HCT116 (cell line): ENCODE measurements at regions not wholly inside any gene's neighbourhood (a gene's known extent, or its start where the extent isn't known, plus 50 kb on each side); places are given as distances from the start of the nearest gene placed in this dataset.
A peak's percentile ranks its signal among the peaks of the same experiment; 100 is the strongest.

Experiments used
- ATAC-seq: fragments of 200-7000 bp; cut with Tn5 transposase; 2 replicates; pipeline ENCODE4 v1.9.1; 2020; ENCODE audit warnings: mild to moderate bottlenecking, moderate library complexity
- BruUV-seq: library from RNA; stranded (reverse); fragments of 400-500 nt; replicated peaks from 2 replicates; lab custom pipeline; 2021; lab: Mats Ljungman, UMichigan
- CTCF ChIA-PET: fragments of 300-600 bp; sonication (Branson Sonifier 250); formaldehyde crosslinking; loops from one replicate; lab custom pipeline; 2021; ENCODE audit warnings: antibody characterized with exemption; lab: Charles Lee
- POLR2A ChIA-PET: fragments of 300-600, 350-600 bp; sonication (Branson Sonifier 250); formaldehyde crosslinking; loops from one replicate; lab custom pipeline; 2021; ENCODE audit warnings: antibody characterized with exemption; lab: Charles Lee
- RAD21 ChIA-PET, 2 experiments: fragments of 300-600 bp; sonication (Branson Sonifier 250); formaldehyde crosslinking; loops; one replicate each; lab custom pipeline; 2023; ENCODE audit warnings: low total read pairs in 2 of 2; ENCODE audit not compliant: uncharacterized antibody in 2 of 2, unreplicated experiment in 2 of 2, low non-redundant PET in 1 of 2; lab: Charles Lee
- DNase-seq: peaks from one replicate; pipeline ENCODE4 v3.0.0-alpha.2; 2010; ENCODE audit warnings: low read depth, low spot score
- H2AFZ ChIP-seq: fragments of 200-600 bp; shearing (Covaris generic), sonication (generic); 2 replicates; pipeline ENCODE4 v1.6.1; 2017; ENCODE audit warnings: low read depth, mixed run types, mixed read lengths, antibody characterized with exemption, low read length; ENCODE audit not compliant: poor library complexity, severe bottlenecking
- H3K27ac ChIP-seq: 2 replicates; pipeline ENCODE4 v1.5.1; 2012; ENCODE audit warnings: low read depth, low read length
- H3K27me3 ChIP-seq: fragments of 200-600 bp; sonication (generic); 2 replicates; pipeline ENCODE4 v1.6.1; 2016; ENCODE audit warnings: mixed run types, low read length, mixed read lengths; ENCODE audit not compliant: insufficient read depth
- H3K36me3 ChIP-seq, 2 experiments: fragments of 200-500 bp in 1 of 2; fragments of 200-600 bp in 1 of 2; sonication (Bioruptor generic) in 1 of 2; sonication (generic) in 1 of 2; 2 replicates each; pipeline versions ENCODE4 v1.5.1 to v1.6.1; 2014 to 2016; ENCODE audit warnings: low read length in 2 of 2, inconsistent platforms in 1 of 2, mixed read lengths in 1 of 2, mixed run types in 1 of 2; ENCODE audit not compliant: insufficient read depth in 2 of 2, control insufficient read depth in 1 of 2
- H3K4me1 ChIP-seq, 2 experiments: fragments of 200-600 bp in 1 of 2; sonication (generic) in 1 of 2; 2 replicates each; pipeline versions ENCODE4 v1.5.1 to v1.6.1; 2012 to 2017; ENCODE audit warnings: low read length in 2 of 2, inconsistent platforms in 1 of 2, mild to moderate bottlenecking in 1 of 2, mixed read lengths in 1 of 2, mixed run types in 1 of 2, moderate library complexity in 1 of 2; ENCODE audit not compliant: insufficient read depth in 2 of 2, control insufficient read depth in 1 of 2
- H3K4me2 ChIP-seq: fragments of 200-600 bp; sonication (generic); 2 replicates; pipeline ENCODE4 v1.6.1; 2017; ENCODE audit warnings: mixed run types, low read length, mixed read lengths
- H3K4me3 ChIP-seq, 2 experiments: fragments of 200-600 bp in 1 of 2; sonication (generic) in 1 of 2; replicated peaks in 1 of 2; 2 replicates each; pipeline ENCODE4 v1.5.1; 2011 to 2016; ENCODE audit warnings: low read length in 2 of 2, control low read depth in 1 of 2, low read depth in 1 of 2, mild to moderate bottlenecking in 1 of 2, mixed read lengths in 1 of 2, mixed run types in 1 of 2
- H3K79me2 ChIP-seq: fragments of 200-600 bp; sonication (generic); 2 replicates; pipeline ENCODE4 v1.6.1; 2017; ENCODE audit warnings: mild to moderate bottlenecking, mixed run types, low read length, moderate library complexity, mixed read lengths; ENCODE audit not compliant: insufficient read depth
- H3K9ac ChIP-seq: fragments of 200-600 bp; sonication (generic); 2 replicates; pipeline ENCODE4 v1.6.1; 2016; ENCODE audit warnings: low read length, mixed read lengths
- H3K9me2 ChIP-seq: fragments of 200-600 bp; sonication (generic), shearing (Covaris generic); 2 replicates; pipeline ENCODE4 v1.6.1; 2017; ENCODE audit warnings: mixed run types, mild to moderate bottlenecking, moderate library complexity; ENCODE audit not compliant: insufficient read depth
- H3K9me3 ChIP-seq, 2 experiments: fragments of 200-500 bp in 1 of 2; fragments of 200-600 bp in 1 of 2; sonication (Bioruptor generic) in 1 of 2; sonication (generic) in 1 of 2; 2 replicates each; pipeline ENCODE4 v1.6.1; 2014 to 2017; ENCODE audit warnings: low read length in 2 of 2, mixed read lengths in 2 of 2, inconsistent platforms in 1 of 2, low read depth in 1 of 2, mild to moderate bottlenecking in 1 of 2, mixed run types in 1 of 2, moderate library complexity in 1 of 2; ENCODE audit not compliant: control insufficient read depth in 1 of 2, insufficient read depth in 1 of 2
- H4K20me1 ChIP-seq: fragments of 200-600 bp; sonication (generic), shearing (Covaris generic); 2 replicates; pipeline ENCODE4 v1.6.1; 2017; ENCODE audit warnings: mixed run types, mild to moderate bottlenecking, moderate library complexity; ENCODE audit not compliant: insufficient read depth
- CEBPB ChIP-seq: IDR thresholded peaks from 2 replicates; pipeline ENCODE4 v1.6.1; 2012; ENCODE audit warnings: low read depth
- FOSL1 ChIP-seq: IDR thresholded peaks from 2 replicates; pipeline ENCODE4 v1.6.1; 2012; ENCODE audit warnings: low read depth
- SRF ChIP-seq: IDR thresholded peaks from 2 replicates; pipeline ENCODE4 v1.6.1; 2012; ENCODE audit warnings: low read depth
- TCF7L2 ChIP-seq: IDR thresholded peaks from 2 replicates; pipeline ENCODE4 v1.7.0; 2011; ENCODE audit warnings: borderline replicate concordance, inconsistent platforms; ENCODE audit not compliant: insufficient read depth, insufficient read length; ENCODE audit errors: extremely low read depth
- ZNF274 ChIP-seq: fragments of 200-500 bp; sonication (Bioruptor generic); IDR thresholded peaks from 2 replicates; pipeline ENCODE4 v1.6.1; 2014; ENCODE audit warnings: mild to moderate bottlenecking, low read depth, low read length, inconsistent platforms
- intact Hi-C: fragments of 100-400 bp; cut with micrococcal nuclease; formaldehyde crosslinking; loops from 2 replicates; pipeline ENCODE4 v1.10.0; 2022
- TF ChIP-seq, protein P1 (sequence below), 3 experiments: fragments of 200-600 bp in 1 of 3; sonication (generic) in 1 of 3; IDR thresholded peaks in 2 of 3; conservative IDR thresholded peaks in 1 of 3; 2 replicates each; pipeline ENCODE4 v1.5.1; 2012 to 2017; ENCODE audit warnings: low read depth in 2 of 3, low read length in 2 of 3, antibody characterized with exemption in 1 of 3, borderline replicate concordance in 1 of 3, control low read depth in 1 of 3, mild to moderate bottlenecking in 1 of 3, mixed read lengths in 1 of 3, mixed run types in 1 of 3, moderate library complexity in 1 of 3; ENCODE audit not compliant: insufficient read depth in 1 of 3

DNA sequence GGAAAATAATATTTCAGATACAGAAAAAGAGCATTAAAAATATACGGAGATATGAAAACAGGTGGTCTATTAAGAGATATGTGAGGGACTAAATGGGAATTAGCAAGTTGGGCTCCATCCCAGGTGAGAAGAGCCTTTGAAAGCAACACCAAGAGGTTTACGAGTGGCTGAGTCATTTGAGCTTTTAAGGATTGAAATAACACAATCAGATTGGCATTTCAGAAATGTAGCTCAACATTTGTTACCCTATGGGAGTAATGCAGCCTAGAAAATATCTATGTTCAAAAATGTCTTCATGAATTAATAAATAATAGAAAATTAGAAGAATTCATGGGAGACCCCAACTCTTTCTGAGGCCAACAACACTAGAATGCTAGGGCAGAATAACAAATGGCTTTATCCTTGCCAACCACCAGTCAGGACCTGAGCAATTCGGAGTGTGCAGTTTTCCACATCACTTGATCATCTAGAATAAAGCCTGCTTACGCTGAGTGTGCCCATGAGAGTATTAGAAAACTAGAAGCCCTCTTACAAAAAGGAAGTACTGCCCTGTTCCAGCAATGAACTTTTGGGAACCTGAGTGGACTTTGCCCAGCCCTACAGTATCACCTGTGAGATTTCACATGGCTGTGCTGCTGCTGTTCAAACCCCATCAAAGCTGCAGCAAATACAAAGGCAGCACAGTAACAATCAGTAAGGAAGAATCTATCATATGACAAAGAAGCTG, 538.0 kb upstream of the CAMK1G start:
- no peaks in the 10 kb centered on the region for H3K36me3 ChIP-seq
- H4K20me1 ChIP-seq, result no peaks in the 10 kb centered on the region
- H3K4me1 ChIP-seq, result peaks cover 0 to 11% of the 10 kb centered on the region in 2 experiments; a peak in 2 of 4 replicates
- no peaks in the 10 kb centered on the region for H3K9me3 ChIP-seq
- intact Hi-C loops, result no loop called here
- H3K4me2 ChIP-seq, result peak overlapping the region; percentile 13
- H3K27ac ChIP-seq, result no peak overlapping the region
- no peak overlapping the region for H3K9ac ChIP-seq
- no peak overlapping the region for H2AFZ ChIP-seq
- ATAC-seq (no peak), DNase-seq (no peak)
- ChIA-PET POLR2A (no interaction called here), CTCF (no interaction called here), RAD21 (no interaction called here)
- no TSS peak for BruUV-seq
- H3K9me2 ChIP-seq, result no peaks in the 10 kb centered on the region
- H3K27me3 ChIP-seq, result no peaks in the 10 kb centered on the region
- H3K79me2 ChIP-seq, result no peaks in the 10 kb centered on the region
- TF ChIP-seq TCF7L2 (peak; percentile 9), FOSL1 (0 out of 2 replicates have a peak, but pooled peaks have one; percentile 21), ZNF274 (no peak)
- no peak overlapping the region for H3K4me3 ChIP-seq

DNA sequence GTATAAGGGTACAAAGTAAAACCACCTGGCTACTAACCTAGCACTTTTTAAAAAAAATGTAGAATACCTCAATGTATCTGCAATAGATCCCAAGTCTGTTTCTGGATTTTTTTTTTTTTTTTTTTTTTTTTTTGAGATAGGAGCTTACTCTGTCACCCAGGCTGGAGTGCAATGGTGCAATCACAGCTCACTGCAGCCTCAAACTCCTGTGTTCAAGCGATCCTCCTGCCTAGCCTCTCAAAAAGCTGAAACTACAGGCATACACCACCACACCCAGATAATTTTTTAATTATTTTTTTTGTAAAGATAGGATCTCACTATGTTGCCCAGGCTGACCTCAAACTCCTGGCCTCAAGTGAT, 537.5 kb upstream of the CAMK1G start:
- no peak for DNase-seq
- TF ChIP-seq TCF7L2 (no peak), CEBPB (no peak), FOSL1 (no peak), SRF (no peak)
- TF ChIP-seq, protein P1, sequence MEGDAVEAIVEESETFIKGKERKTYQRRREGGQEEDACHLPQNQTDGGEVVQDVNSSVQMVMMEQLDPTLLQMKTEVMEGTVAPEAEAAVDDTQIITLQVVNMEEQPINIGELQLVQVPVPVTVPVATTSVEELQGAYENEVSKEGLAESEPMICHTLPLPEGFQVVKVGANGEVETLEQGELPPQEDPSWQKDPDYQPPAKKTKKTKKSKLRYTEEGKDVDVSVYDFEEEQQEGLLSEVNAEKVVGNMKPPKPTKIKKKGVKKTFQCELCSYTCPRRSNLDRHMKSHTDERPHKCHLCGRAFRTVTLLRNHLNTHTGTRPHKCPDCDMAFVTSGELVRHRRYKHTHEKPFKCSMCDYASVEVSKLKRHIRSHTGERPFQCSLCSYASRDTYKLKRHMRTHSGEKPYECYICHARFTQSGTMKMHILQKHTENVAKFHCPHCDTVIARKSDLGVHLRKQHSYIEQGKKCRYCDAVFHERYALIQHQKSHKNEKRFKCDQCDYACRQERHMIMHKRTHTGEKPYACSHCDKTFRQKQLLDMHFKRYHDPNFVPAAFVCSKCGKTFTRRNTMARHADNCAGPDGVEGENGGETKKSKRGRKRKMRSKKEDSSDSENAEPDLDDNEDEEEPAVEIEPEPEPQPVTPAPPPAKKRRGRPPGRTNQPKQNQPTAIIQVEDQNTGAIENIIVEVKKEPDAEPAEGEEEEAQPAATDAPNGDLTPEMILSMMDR (IDR thresholded peaks at IDR 0.05 in 2 of 3, conservative IDR thresholded peaks at IDR 0.05 in 1 of 3; ENCODE audit: borderline replicate concordance in 1 of 3, insufficient read depth in 1 of 3, low read depth in 2 of 3, low read length in 2 of 3), result no peak
- Histone ChIP-seq H3K9me2 (no peaks in the 10 kb centered on the region), H3K4me3 (no peak overlapping the region), H3K9me3 (no peaks in the 10 kb centered on the region), H3K4me1 (peaks cover 0 to 11% of the 10 kb centered on the region in 2 experiments; a peak in 2 of 4 replicates), H3K27me3 (no peaks in the 10 kb centered on the region), H3K4me2 (no peak overlapping the region), H3K79me2 (no peaks in the 10 kb centered on the region), H4K20me1 (no peaks in the 10 kb centered on the region), H2AFZ (no peak overlapping the region), H3K27ac (no peak overlapping the region), H3K9ac (no peak overlapping the region), H3K36me3 (no peaks in the 10 kb centered on the region)
- intact Hi-C loops, result no loop called here
- RAD21 ChIA-PET, result no interaction called here
- no peak for ATAC-seq
- POLR2A ChIA-PET, result no interaction called here
- no TSS peak for BruUV-seq
- CTCF ChIA-PET, result no interaction called here
